IMR-90 (cell line): ENCODE measurements at regions not wholly inside any gene's neighbourhood (a gene's known extent, or its start where the extent isn't known, plus 50 kb on each side); places are given as distances from the start of the nearest gene placed in this dataset.

ENCODE experiments used
- ATAC-seq: fragments of 200-7000 bp; cut with Tn5 transposase; 2 replicates; pipeline ENCODE4 v1.9.1; 2020; ENCODE audit warnings: low read depth, mild to moderate bottlenecking, moderate library complexity
- BruUV-seq: library from RNA; stranded (reverse); fragments of 400-500 nt; replicated peaks from 2 replicates; lab custom pipeline; 2021; lab: Mats Ljungman, UMichigan
- CTCF ChIA-PET: fragments of 300-600 bp; formaldehyde crosslinking; extraction: SDS; loops from one replicate; lab custom pipeline; 2021; ENCODE audit warnings: antibody characterized with exemption; lab: Yijun Ruan, JAX
- POLR2A ChIA-PET: fragments of 300-600 bp; sonication (Branson Sonifier 250); formaldehyde crosslinking; loops from one replicate; lab custom pipeline; 2022; ENCODE audit warnings: antibody characterized with exemption; ENCODE audit not compliant: unreplicated experiment; lab: Charles Lee
- DNase-seq: peaks from one replicate; pipeline ENCODE4 v3.0.0; 2013
- H2AFZ ChIP-seq: replicated peaks from 2 replicates; pipeline ENCODE3; 2013; ENCODE audit warnings: low read length, mild to moderate bottlenecking; ENCODE audit not compliant: poor library complexity
- H2AK5ac ChIP-seq: 2 replicates; pipeline ENCODE4 v1.6.1; 2013; ENCODE audit warnings: low read depth, low read length, inconsistent platforms
- H2AK9ac ChIP-seq: replicated peaks from 2 replicates; pipeline ENCODE3; 2013; ENCODE audit warnings: mild to moderate bottlenecking, low read depth, low read length, moderate library complexity; ENCODE audit not compliant: poor library complexity
- H2BK120ac ChIP-seq: 2 replicates; pipeline ENCODE4 v1.6.1; 2013; ENCODE audit warnings: low read depth, low read length, inconsistent platforms
- H2BK15ac ChIP-seq: 3 replicates; pipeline ENCODE4 v1.6.1; 2013; ENCODE audit warnings: low read depth, low read length, inconsistent platforms
- H2BK20ac ChIP-seq: 2 replicates; pipeline ENCODE4 v1.6.1; 2013; ENCODE audit warnings: low read depth, mild to moderate bottlenecking, inconsistent platforms, low read length, moderate library complexity
- H2BK5ac ChIP-seq: 2 replicates; pipeline ENCODE4 v1.6.1; 2013; ENCODE audit warnings: mild to moderate bottlenecking, low read depth, low read length, inconsistent platforms; ENCODE audit not compliant: poor library complexity, severe bottlenecking
- H3K14ac ChIP-seq: replicated peaks from 2 replicates; pipeline ENCODE4 v1.6.1; 2013; ENCODE audit warnings: low read depth, low read length, inconsistent platforms
- H3K18ac ChIP-seq: 2 replicates; pipeline ENCODE4 v1.6.1; 2013; ENCODE audit warnings: low read depth, low read length, control low read depth
- H3K23ac ChIP-seq: 2 replicates; pipeline ENCODE4 v1.6.1; 2013; ENCODE audit warnings: low read depth, low read length, inconsistent platforms
- H3K27ac ChIP-seq: 2 replicates; pipeline ENCODE4 v1.5.1; 2013; ENCODE audit warnings: mild to moderate bottlenecking, control low read depth, low read length; ENCODE audit not compliant: insufficient read depth
- H3K27me3 ChIP-seq: 2 replicates; pipeline ENCODE4 v1.6.1; 2013; ENCODE audit warnings: low read length; ENCODE audit not compliant: control insufficient read depth, insufficient read depth
- H3K36me3 ChIP-seq: 2 replicates; pipeline ENCODE4 v1.6.1; 2013; ENCODE audit warnings: low read length, mixed read lengths; ENCODE audit not compliant: control insufficient read depth, insufficient read depth
- H3K4ac ChIP-seq: 2 replicates; pipeline ENCODE4 v1.6.1; 2013; ENCODE audit warnings: low read depth, low read length, inconsistent platforms
- H3K4me1 ChIP-seq: 2 replicates; pipeline ENCODE4 v1.6.1; 2013; ENCODE audit warnings: low read length, mixed read lengths; ENCODE audit not compliant: control insufficient read depth, insufficient read depth
- H3K4me2 ChIP-seq: 2 replicates; pipeline ENCODE4 v1.6.1; 2013; ENCODE audit warnings: low read depth, mild to moderate bottlenecking, control low read depth, low read length, moderate library complexity
- H3K4me3 ChIP-seq: 2 replicates; pipeline ENCODE4 v1.5.1; 2013; ENCODE audit warnings: low read depth, mild to moderate bottlenecking, control low read depth, low read length, moderate library complexity; ENCODE audit not compliant: insufficient read depth
- H3K56ac ChIP-seq: 2 replicates; pipeline ENCODE4 v1.6.1; 2013; ENCODE audit warnings: low read length, inconsistent platforms; ENCODE audit not compliant: insufficient read depth; ENCODE audit errors: extremely low read depth
- H3K79me1 ChIP-seq, 2 experiments: 2 replicates each; pipeline ENCODE4 v1.6.1; 2013; ENCODE audit warnings: low read length in 2 of 2, inconsistent platforms in 1 of 2, low read depth in 1 of 2
- H3K9ac ChIP-seq: 2 replicates; pipeline ENCODE4 v1.6.1; 2013; ENCODE audit warnings: low read depth, low read length, control low read depth
- H3K9me1 ChIP-seq: 2 replicates; pipeline ENCODE4 v1.6.1; 2013; ENCODE audit warnings: low read length, inconsistent platforms; ENCODE audit not compliant: insufficient read depth
- H3K9me3 ChIP-seq: 2 replicates; pipeline ENCODE4 v1.6.1; 2013; ENCODE audit warnings: low read length; ENCODE audit not compliant: control insufficient read depth, insufficient read depth
- H4K20me1 ChIP-seq: 2 replicates; pipeline ENCODE4 v1.6.1; 2013; ENCODE audit warnings: low read length, inconsistent platforms; ENCODE audit not compliant: insufficient read depth
- H4K5ac ChIP-seq: 2 replicates; pipeline ENCODE4 v1.6.1; 2013; ENCODE audit warnings: mild to moderate bottlenecking, low read depth, low read length, control low read depth
- H4K8ac ChIP-seq, 2 experiments: 2 replicates each; pipeline ENCODE4 v1.6.1; 2013; ENCODE audit warnings: low read depth in 2 of 2, low read length in 2 of 2, control low read depth in 1 of 2, inconsistent platforms in 1 of 2
- H4K91ac ChIP-seq: 2 replicates; pipeline ENCODE4 v1.6.1; 2013; ENCODE audit warnings: low read depth, low read length, inconsistent platforms; ENCODE audit not compliant: insufficient read depth
- CEBPB ChIP-seq: IDR thresholded peaks from 2 replicates; pipeline ENCODE4 v1.6.1; 2012; ENCODE audit warnings: low read depth, low read length, improper control_type of control experiment
- CHD1 ChIP-seq: IDR thresholded peaks from 2 replicates; pipeline ENCODE4 v1.6.1; 2012; ENCODE audit warnings: low read depth, low read length, improper control_type of control experiment
- MAFK ChIP-seq: IDR thresholded peaks from 2 replicates; pipeline ENCODE4 v1.6.1; 2012; ENCODE audit warnings: low read depth, low read length, improper control_type of control experiment
- WGBS, 2 experiments: methylation state at CpG; one replicate each; pipeline versions ENCODE4 v1.1.5 to v1.1.7; 2013; ENCODE audit warnings: missing lambda C conversion rate in 2 of 2; ENCODE audit not compliant: insufficient read length in 1 of 2; ENCODE audit errors: extremely low coverage in 2 of 2; 5-methylcytosine and 5-hydroxymethylcytosine counted together
- dilution Hi-C: fragments of 300-500 bp; cut with HindIII; formaldehyde crosslinking; loops from one replicate; pipeline ENCODE4 v1.14.3; 2018; ENCODE audit warnings: low sequenced_read_pairs; ENCODE audit not compliant: unreplicated experiment
- in situ Hi-C: fragments of 300-500 bp; cut with MboI; formaldehyde crosslinking; loops from 3 replicates; pipeline ENCODE4 v1.14.3; 2019; ENCODE audit warnings: low sequenced_read_pairs, inconsistent platforms, mixed read lengths
- intact Hi-C: fragments of 100-400 bp; cut with micrococcal nuclease; formaldehyde crosslinking; loops from 2 replicates; pipeline ENCODE4 v1.10.0; 2022
- TF ChIP-seq, protein P1 (sequence below): fragments of 150-350 bp; IDR thresholded peaks from 2 replicates; pipeline ENCODE4 v1.6.1; 2016; ENCODE audit warnings: low read depth, mild to moderate bottlenecking, low read length, moderate library complexity, borderline replicate concordance

DNA sequence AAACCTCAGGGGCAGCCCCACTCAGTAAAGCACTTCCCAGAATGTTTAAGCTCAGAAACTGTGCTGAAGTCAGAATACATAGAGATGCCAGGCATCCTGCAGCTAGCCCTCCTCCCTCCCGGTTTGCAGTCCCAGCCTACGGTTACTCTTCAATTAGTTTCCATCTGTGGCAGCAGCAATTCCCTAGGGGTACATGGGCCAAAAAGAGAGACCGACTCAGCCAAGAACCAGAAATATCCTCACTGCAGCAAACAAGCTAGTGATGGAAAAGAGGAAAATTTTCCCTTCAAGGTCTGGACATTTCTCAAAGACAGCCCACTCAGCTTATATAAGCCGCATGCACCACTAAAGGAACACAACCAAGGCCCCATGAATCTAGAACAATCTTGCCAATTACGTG is 89.1 kb upstream of the PPP2R2B start (continued):
- TF ChIP-seq, protein P1, sequence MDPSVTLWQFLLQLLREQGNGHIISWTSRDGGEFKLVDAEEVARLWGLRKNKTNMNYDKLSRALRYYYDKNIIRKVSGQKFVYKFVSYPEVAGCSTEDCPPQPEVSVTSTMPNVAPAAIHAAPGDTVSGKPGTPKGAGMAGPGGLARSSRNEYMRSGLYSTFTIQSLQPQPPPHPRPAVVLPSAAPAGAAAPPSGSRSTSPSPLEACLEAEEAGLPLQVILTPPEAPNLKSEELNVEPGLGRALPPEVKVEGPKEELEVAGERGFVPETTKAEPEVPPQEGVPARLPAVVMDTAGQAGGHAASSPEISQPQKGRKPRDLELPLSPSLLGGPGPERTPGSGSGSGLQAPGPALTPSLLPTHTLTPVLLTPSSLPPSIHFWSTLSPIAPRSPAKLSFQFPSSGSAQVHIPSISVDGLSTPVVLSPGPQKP = no peak
- no peak for TF ChIP-seq CHD1

DNA sequence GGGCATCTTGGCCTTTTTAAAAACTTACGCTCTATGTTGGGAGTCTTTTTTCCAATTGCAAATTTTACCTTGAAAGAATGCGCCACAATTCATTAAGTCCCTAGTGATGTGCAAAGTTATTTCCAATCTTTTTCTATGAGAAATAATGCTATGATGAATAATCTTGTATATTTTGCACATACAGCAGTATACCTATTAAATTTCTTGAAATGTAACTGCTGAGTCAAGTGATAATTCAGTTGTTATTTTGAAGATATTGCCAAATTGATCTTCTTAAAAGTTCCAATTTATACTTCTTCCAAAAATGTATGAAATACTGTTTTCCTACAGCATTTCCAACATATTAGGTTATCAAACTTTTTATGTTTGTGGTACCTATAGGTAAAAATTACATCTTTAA is 92.8 kb upstream of the PPP2R2B start:
- Histone ChIP-seq H2BK20ac (no peak overlapping the region), H4K20me1 (no peaks in the 10 kb centered on the region), H3K9me3 (no peaks in the 10 kb centered on the region), H3K9me1 (no peaks in the 10 kb centered on the region), H3K4ac (no peak overlapping the region), H2AK9ac (no peak overlapping the region), H2BK120ac (no peak overlapping the region), H3K23ac (no peak overlapping the region), H4K5ac (no peak overlapping the region), H3K27me3 (no peaks in the 10 kb centered on the region), H2BK15ac (no peak overlapping the region), H2BK5ac (no peak overlapping the region), H3K4me1 (no peaks in the 10 kb centered on the region), H2AFZ (no peak overlapping the region), H4K91ac (no peak overlapping the region), H3K27ac (no peak overlapping the region), H3K79me1 (no peaks in the 10 kb centered on the region), H3K14ac (no peak overlapping the region), H3K18ac (no peak overlapping the region), H3K56ac (no peak overlapping the region), H3K4me3 (no peak overlapping the region), H2AK5ac (no peak overlapping the region), H3K4me2 (no peak overlapping the region), H3K36me3 (no peaks in the 10 kb centered on the region), H3K9ac (no peak overlapping the region), H4K8ac (no peak overlapping the region)
- ChIA-PET CTCF (interaction anchor here (0.9 kb wide), 1 partner anchor 438 kb away, joined by 4 read pairs; no protein-coding TSS in a partner anchor), POLR2A (no interaction called here)
- in situ Hi-C loops = no loop called here
- DNase-seq (no peak), ATAC-seq (no peak)
- no TSS peak for BruUV-seq
- dilution Hi-C loops = loop anchor here (25.0 kb wide), 1 partner anchor 434 kb away; no protein-coding TSS in a partner anchor
- no CpG with 5 or more reads among the region's 2 CpGs for WGBS, 2 experiments
- no peak for TF ChIP-seq CEBPB
- peak; percentile 44; the same call in 1 of the 2 replicates for TF ChIP-seq MAFK
- intact Hi-C loops = no loop called here
